Lower leg skin (tissue), 3 donors: ENCODE measurements at regions not wholly inside any gene's neighbourhood (a gene's known extent, or its start where the extent isn't known, plus 50 kb on each side); places are given as distances from the start of the nearest gene placed in this dataset.

ENCODE experiments used
- CTCF ChIP-seq, 3 donors: fragments of 450-650 bp; IDR thresholded peaks; one replicate each; pipeline ENCODE4 v1.5.1; 2016; ENCODE audit warnings: antibody characterized with exemption in 3 of 3, mild to moderate bottlenecking in 3 of 3, moderate library complexity in 2 of 3
- POLR2A ChIP-seq, 2 donors: fragments of 450-650 bp; IDR thresholded peaks; one replicate each; pipeline ENCODE4 v1.6.1; 2016 to 2017; ENCODE audit warnings: antibody characterized with exemption in 2 of 2, mild to moderate bottlenecking in 1 of 2, moderate library complexity in 1 of 2

- no peak for TF ChIP-seq CTCF (IDR thresholded peaks at IDR 0.05)
- no peak for TF ChIP-seq POLR2A (IDR thresholded peaks at IDR 0.05)
Observed at GRCh38 chr7:3244241-3244814, 56.7 kb upstream of the SDK1 start.
